GM21825 (cell line): ENCODE measurements at regions not wholly inside any gene's neighbourhood (a gene's known extent, or its start where the extent isn't known, plus 50 kb on each side); places are given as distances from the start of the nearest gene placed in this dataset.
"Not testable (repeated sequence)": the region's sequence is repeated elsewhere in the genome, so short reads cannot be mapped to it uniquely, and the experiment has no call there.

Experiments used
- ATAC-seq: cut with Tn5 transposase; IDR thresholded peaks from one replicate; pipeline ENCODE4 v1.9.1; 2021; ENCODE audit warnings: mild to moderate bottlenecking, moderate library complexity; ENCODE audit not compliant: unreplicated experiment

- ATAC-seq: no peak
Measured at GRCh38 chr4:174401471-174402130, 117.9 kb downstream of the CEP44 start.

GRCh38 chr4:174400603-174401302 lies 117.0 kb downstream of the CEP44 start:
- not testable (repeated sequence) for ATAC-seq

- no peak for ATAC-seq
Measured at GRCh38 chr4:174398728-174399127, 115.0 kb downstream of the CEP44 start.

- no peak for ATAC-seq
Measured at GRCh38 chr4:174397366-174398155, 113.8 kb downstream of the CEP44 start.

GRCh38 chr4:174396599-174397110 lies 112.9 kb downstream of the CEP44 start:
- no peak for ATAC-seq

GRCh38 chr4:174394915-174395314 lies 111.2 kb downstream of the CEP44 start:
- no peak for ATAC-seq

- no peak for ATAC-seq
Measured at GRCh38 chr4:174389439-174389838, 105.7 kb downstream of the CEP44 start.

- no peak for ATAC-seq
Measured at GRCh38 chr4:174388461-174389145, 104.9 kb downstream of the CEP44 start.

- no peak for ATAC-seq
Measured at GRCh38 chr4:174387721-174388120, 104.0 kb downstream of the CEP44 start.

- no peak for ATAC-seq
Measured at GRCh38 chr4:174387143-174387542, 103.4 kb downstream of the CEP44 start.

GRCh38 chr4:174383783-174384182 lies 100.1 kb downstream of the CEP44 start:
- ATAC-seq: no peak

GRCh38 chr4:174382938-174383605 lies 99.4 kb downstream of the CEP44 start:
- not testable (repeated sequence) for ATAC-seq
